ENCODE measurements at regions not wholly inside any gene's neighbourhood (a gene's known extent, or its start where the extent isn't known, plus 50 kb on each side); places are given as distances from the start of the nearest gene placed in this dataset.

DNA sequence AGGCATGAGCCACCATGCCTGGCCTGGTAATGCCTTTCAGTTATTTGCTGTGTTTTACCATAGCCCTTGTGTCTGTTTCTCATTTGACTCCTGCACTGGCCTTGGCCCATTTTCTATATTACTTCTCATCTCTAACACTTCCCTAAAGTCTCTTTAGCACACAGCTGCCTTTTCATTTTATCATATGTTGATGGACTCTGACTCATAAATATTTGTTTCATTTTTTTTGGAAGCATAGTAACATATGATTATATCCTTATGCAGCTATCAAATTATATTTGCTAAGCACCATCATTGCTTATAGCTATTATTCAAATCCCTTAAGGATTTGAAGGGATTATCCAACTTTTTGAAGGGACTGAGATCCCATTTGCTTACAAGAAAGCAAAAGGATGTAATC, 320.3 kb downstream of the GPD2 start:
- TF ChIP-seq, protein P1, sequence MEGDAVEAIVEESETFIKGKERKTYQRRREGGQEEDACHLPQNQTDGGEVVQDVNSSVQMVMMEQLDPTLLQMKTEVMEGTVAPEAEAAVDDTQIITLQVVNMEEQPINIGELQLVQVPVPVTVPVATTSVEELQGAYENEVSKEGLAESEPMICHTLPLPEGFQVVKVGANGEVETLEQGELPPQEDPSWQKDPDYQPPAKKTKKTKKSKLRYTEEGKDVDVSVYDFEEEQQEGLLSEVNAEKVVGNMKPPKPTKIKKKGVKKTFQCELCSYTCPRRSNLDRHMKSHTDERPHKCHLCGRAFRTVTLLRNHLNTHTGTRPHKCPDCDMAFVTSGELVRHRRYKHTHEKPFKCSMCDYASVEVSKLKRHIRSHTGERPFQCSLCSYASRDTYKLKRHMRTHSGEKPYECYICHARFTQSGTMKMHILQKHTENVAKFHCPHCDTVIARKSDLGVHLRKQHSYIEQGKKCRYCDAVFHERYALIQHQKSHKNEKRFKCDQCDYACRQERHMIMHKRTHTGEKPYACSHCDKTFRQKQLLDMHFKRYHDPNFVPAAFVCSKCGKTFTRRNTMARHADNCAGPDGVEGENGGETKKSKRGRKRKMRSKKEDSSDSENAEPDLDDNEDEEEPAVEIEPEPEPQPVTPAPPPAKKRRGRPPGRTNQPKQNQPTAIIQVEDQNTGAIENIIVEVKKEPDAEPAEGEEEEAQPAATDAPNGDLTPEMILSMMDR (conservative IDR thresholded peaks at IDR 0.05; ENCODE audit: low read depth in 2 of 2) = no peak
- TF ChIP-seq POLR2AphosphoS5 (IDR thresholded peaks at IDR 0.05; ENCODE audit: low read depth) (no peak), EZH2 (IDR thresholded peaks at IDR 0.05; ENCODE audit: low read depth, unreplicated experiment) (no peak), EZH2phosphoT487 (IDR thresholded peaks at IDR 0.05; ENCODE audit: unreplicated experiment) (no peak)
- TF ChIP-seq, protein P2, sequence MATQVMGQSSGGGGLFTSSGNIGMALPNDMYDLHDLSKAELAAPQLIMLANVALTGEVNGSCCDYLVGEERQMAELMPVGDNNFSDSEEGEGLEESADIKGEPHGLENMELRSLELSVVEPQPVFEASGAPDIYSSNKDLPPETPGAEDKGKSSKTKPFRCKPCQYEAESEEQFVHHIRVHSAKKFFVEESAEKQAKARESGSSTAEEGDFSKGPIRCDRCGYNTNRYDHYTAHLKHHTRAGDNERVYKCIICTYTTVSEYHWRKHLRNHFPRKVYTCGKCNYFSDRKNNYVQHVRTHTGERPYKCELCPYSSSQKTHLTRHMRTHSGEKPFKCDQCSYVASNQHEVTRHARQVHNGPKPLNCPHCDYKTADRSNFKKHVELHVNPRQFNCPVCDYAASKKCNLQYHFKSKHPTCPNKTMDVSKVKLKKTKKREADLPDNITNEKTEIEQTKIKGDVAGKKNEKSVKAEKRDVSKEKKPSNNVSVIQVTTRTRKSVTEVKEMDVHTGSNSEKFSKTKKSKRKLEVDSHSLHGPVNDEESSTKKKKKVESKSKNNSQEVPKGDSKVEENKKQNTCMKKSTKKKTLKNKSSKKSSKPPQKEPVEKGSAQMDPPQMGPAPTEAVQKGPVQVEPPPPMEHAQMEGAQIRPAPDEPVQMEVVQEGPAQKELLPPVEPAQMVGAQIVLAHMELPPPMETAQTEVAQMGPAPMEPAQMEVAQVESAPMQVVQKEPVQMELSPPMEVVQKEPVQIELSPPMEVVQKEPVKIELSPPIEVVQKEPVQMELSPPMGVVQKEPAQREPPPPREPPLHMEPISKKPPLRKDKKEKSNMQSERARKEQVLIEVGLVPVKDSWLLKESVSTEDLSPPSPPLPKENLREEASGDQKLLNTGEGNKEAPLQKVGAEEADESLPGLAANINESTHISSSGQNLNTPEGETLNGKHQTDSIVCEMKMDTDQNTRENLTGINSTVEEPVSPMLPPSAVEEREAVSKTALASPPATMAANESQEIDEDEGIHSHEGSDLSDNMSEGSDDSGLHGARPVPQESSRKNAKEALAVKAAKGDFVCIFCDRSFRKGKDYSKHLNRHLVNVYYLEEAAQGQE (IDR thresholded peaks at IDR 0.05; ENCODE audit: unreplicated experiment) = no peak
